ENCODE measurements at regions not wholly inside any gene's neighbourhood (a gene's known extent, or its start where the extent isn't known, plus 50 kb on each side); places are given as distances from the start of the nearest gene placed in this dataset.

- TF ChIP-seq CTCF (IDR thresholded peaks at IDR 0.05; ENCODE audit: control insufficient read depth, insufficient read depth, low read depth, low read length, missing control alignments): no peak
- H3K4me3 ChIP-seq (ENCODE audit: control insufficient read depth, low read depth, low read length): no peak overlapping the region
- no peak for DNase-seq (ENCODE audit: low read depth)
Measured at GRCh38 chr17:420479-421175, 68.0 kb upstream of the RPH3AL start.

- H3K4me3 ChIP-seq (ENCODE audit: control insufficient read depth, low read depth, low read length): no peak overlapping the region
- TF ChIP-seq CTCF (IDR thresholded peaks at IDR 0.05; ENCODE audit: control insufficient read depth, insufficient read depth, low read depth, low read length, missing control alignments): no peak
- DNase-seq (ENCODE audit: low read depth): no peak
Measured at GRCh38 chr17:419073-419735, 66.6 kb upstream of the RPH3AL start.

- no peak for TF ChIP-seq CTCF (IDR thresholded peaks at IDR 0.05; ENCODE audit: control insufficient read depth, insufficient read depth, low read depth, low read length, missing control alignments)
- DNase-seq (ENCODE audit: low read depth): no peak
Measured at GRCh38 chr17:418421-418751, 65.8 kb upstream of the RPH3AL start.

GRCh38 chr17:417691-418420 lies 65.2 kb upstream of the RPH3AL start:
- TF ChIP-seq CTCF (IDR thresholded peaks at IDR 0.05; ENCODE audit: control insufficient read depth, insufficient read depth, low read depth, low read length, missing control alignments): no peak
- no peak for DNase-seq (ENCODE audit: low read depth)

More at GRCh38 chr17:418421-418751, 65.8 kb upstream of the RPH3AL start:
- H3K4me3 ChIP-seq (ENCODE audit: control insufficient read depth, low read depth, low read length): no peak overlapping the region

GRCh38 chr17:416293-417206 lies 63.9 kb upstream of the RPH3AL start:
- H3K4me3 ChIP-seq (ENCODE audit: control insufficient read depth, low read depth, low read length): no peak overlapping the region
- no peak for DNase-seq (ENCODE audit: low read depth)
- no peak for TF ChIP-seq CTCF (IDR thresholded peaks at IDR 0.05; ENCODE audit: control insufficient read depth, insufficient read depth, low read depth, low read length, missing control alignments)

More at GRCh38 chr17:417691-418420, 65.2 kb upstream of the RPH3AL start:
- H3K4me3 ChIP-seq (ENCODE audit: control insufficient read depth, low read depth, low read length): no peak overlapping the region
